Fibroblast of lung (primary cell): ENCODE measurements at regions not wholly inside any gene's neighbourhood (a gene's known extent, or its start where the extent isn't known, plus 50 kb on each side); places are given as distances from the start of the nearest gene placed in this dataset.

Experiments used
- DNase-seq, 2 donors: peaks; one replicate each; pipeline versions ENCODE4 v3.0.0 to v3.0.0-alpha.2; 2010; ENCODE audit warnings: low read depth in 2 of 2
- H2AFZ ChIP-seq: 2 replicates; pipeline ENCODE4 v1.5.1; 2012; ENCODE audit warnings: low read length, control low read depth, inconsistent platforms
- H3K27ac ChIP-seq: 2 replicates; pipeline ENCODE4 v1.5.1; 2011; ENCODE audit warnings: low read length, control low read depth; ENCODE audit not compliant: insufficient read depth
- H3K27me3 ChIP-seq: 2 replicates; pipeline ENCODE4 v1.5.1; 2011; ENCODE audit warnings: mild to moderate bottlenecking, low read length; ENCODE audit not compliant: control insufficient read depth, insufficient read depth
- H3K36me3 ChIP-seq: 2 replicates; pipeline ENCODE4 v1.5.1; 2011; ENCODE audit warnings: low read length; ENCODE audit not compliant: control insufficient read depth, insufficient read depth
- H3K4me1 ChIP-seq: 2 replicates; pipeline ENCODE4 v1.5.1; 2011; ENCODE audit warnings: low read length; ENCODE audit not compliant: control insufficient read depth, insufficient read depth; ENCODE audit errors: extremely low read depth
- H3K4me2 ChIP-seq: 2 replicates; pipeline ENCODE4 v1.5.1; 2011; ENCODE audit warnings: low read length, control low read depth; ENCODE audit not compliant: insufficient read depth; ENCODE audit errors: extremely low read depth
- H3K4me3 ChIP-seq, 4 experiments: fragments of 200-600 bp in 1 of 4; sonication (generic) in 1 of 4; replicated peaks in 1 of 4; 2 replicates each; pipeline ENCODE4 v1.5.1; 2011 to 2016; ENCODE audit warnings: low read length in 4 of 4, low read depth in 3 of 4, mild to moderate bottlenecking in 3 of 4, control low read depth in 2 of 4, inconsistent platforms in 1 of 4, mixed read lengths in 1 of 4; ENCODE audit not compliant: insufficient read depth in 1 of 4; ENCODE audit errors: control extremely low read depth in 1 of 4
- H3K79me2 ChIP-seq: 2 replicates; pipeline ENCODE4 v1.5.1; 2012; ENCODE audit warnings: mild to moderate bottlenecking, low read length, inconsistent platforms; ENCODE audit not compliant: control insufficient read depth, insufficient read depth
- H3K9ac ChIP-seq: 2 replicates; pipeline ENCODE4 v1.5.1; 2011; ENCODE audit warnings: mild to moderate bottlenecking, low read length, control low read depth; ENCODE audit not compliant: insufficient read depth
- H3K9me3 ChIP-seq: 2 replicates; pipeline ENCODE4 v1.5.1; 2012; ENCODE audit warnings: low read depth, low read length; ENCODE audit not compliant: control insufficient read depth, insufficient read depth
- H4K20me1 ChIP-seq: 2 replicates; pipeline ENCODE4 v1.5.1; 2011; ENCODE audit warnings: low read length; ENCODE audit not compliant: control insufficient read depth, insufficient read depth; ENCODE audit errors: extremely low read depth
- CTCF ChIP-seq, 2 donors: IDR thresholded peaks in 1 of 2; conservative IDR thresholded peaks in 1 of 2; 1 replicate in 1 of 2; 2 replicates in 1 of 2; pipeline ENCODE4 v1.5.1; 2011 to 2012; ENCODE audit warnings: low read length in 2 of 2, control low read depth in 1 of 2, inconsistent platforms in 1 of 2, low read depth in 1 of 2, mild to moderate bottlenecking in 1 of 2
- EZH2 ChIP-seq: IDR thresholded peaks from 2 replicates; pipeline ENCODE4 v1.5.1; 2012; ENCODE audit warnings: low read length, control low read depth, mild to moderate bottlenecking; ENCODE audit errors: missing control alignments

DNA sequence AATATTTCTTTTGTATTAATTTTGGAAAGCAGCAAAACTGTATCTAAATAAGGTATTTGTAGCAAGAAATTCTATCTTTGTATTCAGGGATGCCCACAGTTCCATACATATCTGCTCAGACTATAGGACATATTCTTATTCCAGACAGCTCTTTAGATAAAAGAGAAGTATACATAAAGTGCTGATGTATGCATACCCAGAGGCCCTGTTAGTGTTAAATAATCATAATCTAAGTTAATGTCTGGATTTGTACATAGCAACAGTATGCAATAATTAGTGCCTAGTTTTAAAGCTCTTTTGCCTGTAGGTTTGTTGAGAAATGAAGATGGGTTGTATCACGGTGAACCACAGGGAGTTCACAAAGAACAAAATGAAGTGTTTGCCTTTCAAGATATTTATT lies 428.0 kb upstream of the RGPD4 start:
- no peak overlapping the region for H3K27ac ChIP-seq
- no peaks in the 10 kb centered on the region for H3K79me2 ChIP-seq
- H3K4me3 ChIP-seq, result no peak overlapping the region
- no peaks in the 10 kb centered on the region for H3K4me1 ChIP-seq
- no peaks in the 10 kb centered on the region for H3K36me3 ChIP-seq
- H3K4me2 ChIP-seq, result no peak overlapping the region
- H3K27me3 ChIP-seq, result no peaks in the 10 kb centered on the region
- no peak overlapping the region for H3K9ac ChIP-seq
- DNase-seq, result no peak
- TF ChIP-seq EZH2, result no peak
- no peak for TF ChIP-seq CTCF (conservative IDR thresholded peaks at IDR 0.05 in 1 of 2, IDR thresholded peaks at IDR 0.05 in 1 of 2; ENCODE audit: low read depth in 1 of 2, low read length in 2 of 2)
- H4K20me1 ChIP-seq, result no peaks in the 10 kb centered on the region
- H2AFZ ChIP-seq, result no peak overlapping the region
- H3K9me3 ChIP-seq, result no peaks in the 10 kb centered on the region

DNA sequence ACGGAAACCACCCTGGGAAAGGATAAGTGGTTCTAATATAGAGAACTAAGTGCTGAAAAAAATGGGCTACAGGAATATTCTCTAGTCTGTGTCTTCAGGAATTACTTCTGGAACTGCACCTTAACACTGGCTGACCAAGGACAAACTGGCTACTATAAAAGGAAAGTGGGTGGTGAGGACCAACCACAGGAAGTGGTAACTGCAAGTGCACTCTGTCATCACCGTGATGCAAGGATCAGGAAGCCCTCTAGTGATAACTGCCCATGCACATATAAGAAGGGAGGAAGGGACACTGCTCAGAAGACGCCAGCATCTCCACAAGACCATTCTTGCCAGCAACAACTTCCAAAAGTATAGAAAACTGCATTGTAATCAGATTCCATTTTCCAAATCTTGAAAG lies 424.4 kb upstream of the RGPD4 start:
- Histone ChIP-seq H3K36me3 (no peaks in the 10 kb centered on the region), H3K4me1 (no peaks in the 10 kb centered on the region), H3K9ac (no peak overlapping the region), H3K4me3 (no peak overlapping the region), H3K4me2 (no peak overlapping the region), H3K27me3 (no peaks in the 10 kb centered on the region), H3K79me2 (no peaks in the 10 kb centered on the region), H2AFZ (no peak overlapping the region), H4K20me1 (no peaks in the 10 kb centered on the region), H3K27ac (no peak overlapping the region), H3K9me3 (no peaks in the 10 kb centered on the region)
- no peak for DNase-seq
- no peak for TF ChIP-seq CTCF (conservative IDR thresholded peaks at IDR 0.05 in 1 of 2, IDR thresholded peaks at IDR 0.05 in 1 of 2; ENCODE audit: low read depth in 1 of 2, low read length in 2 of 2)
- TF ChIP-seq EZH2, result no peak

- Histone ChIP-seq H3K79me2 (no peaks in the 10 kb centered on the region), H3K4me3 (no peak overlapping the region), H4K20me1 (no peaks in the 10 kb centered on the region), H3K27me3 (no peaks in the 10 kb centered on the region), H3K9me3 (no peaks in the 10 kb centered on the region), H3K9ac (no peak overlapping the region), H3K27ac (no peak overlapping the region), H3K4me2 (no peak overlapping the region), H3K36me3 (no peaks in the 10 kb centered on the region), H2AFZ (no peak overlapping the region), H3K4me1 (no peaks in the 10 kb centered on the region)
- no peak for DNase-seq
- TF ChIP-seq CTCF (conservative IDR thresholded peaks at IDR 0.05 in 1 of 2, IDR thresholded peaks at IDR 0.05 in 1 of 2; ENCODE audit: low read depth in 1 of 2, low read length in 2 of 2) (no peak), EZH2 (no peak)
These were observed 421.4 kb upstream of the RGPD4 start for GRCh38 chr2:107405261-107405660.
